NB4 (cell line): ENCODE measurements at regions not wholly inside any gene's neighbourhood (a gene's known extent, or its start where the extent isn't known, plus 50 kb on each side); places are given as distances from the start of the nearest gene placed in this dataset.

Source experiments
- CTCF ChIP-seq: IDR thresholded peaks from one replicate; pipeline ENCODE4 v1.5.1; 2012; ENCODE audit warnings: low read depth, low read length
- MAX ChIP-seq: IDR thresholded peaks from 2 replicates; pipeline ENCODE4 v1.6.1; 2011; ENCODE audit warnings: low read depth, low read length
- MYC ChIP-seq: IDR thresholded peaks from 2 replicates; pipeline ENCODE4 v1.6.1; 2011; ENCODE audit warnings: low read depth, low read length
- POLR2A ChIP-seq: IDR thresholded peaks from 2 replicates; pipeline ENCODE4 v1.6.1; 2011; ENCODE audit warnings: mild to moderate bottlenecking; ENCODE audit not compliant: insufficient read length; ENCODE audit errors: extremely low read depth

- TF ChIP-seq POLR2A (no peak), CTCF (no peak), MAX (no peak), MYC (no peak)
Measured at GRCh38 chr2:239881031-239881471, 144.1 kb downstream of the NDUFA10 start.
